PC-9 (cell line): ENCODE measurements at regions not wholly inside any gene's neighbourhood (a gene's known extent, or its start where the extent isn't known, plus 50 kb on each side); places are given as distances from the start of the nearest gene placed in this dataset.

Experiments used
- BruUV-seq: library from RNA; stranded (reverse); fragments of 400-500 nt; replicated peaks from 2 replicates; lab custom pipeline; 2021; lab: Mats Ljungman, UMichigan
- CTCF ChIA-PET: fragments of 300-600 bp; sonication (Branson Sonifier 250); formaldehyde crosslinking; loops from one replicate; lab custom pipeline; 2022; ENCODE audit warnings: antibody characterized with exemption; lab: Charles Lee
- POLR2A ChIA-PET: fragments of 300-600 bp; sonication (Branson Sonifier 250); formaldehyde crosslinking; loops from one replicate; lab custom pipeline; 2022; ENCODE audit warnings: antibody characterized with exemption; ENCODE audit not compliant: unreplicated experiment; lab: Charles Lee
- DNase-seq, 2 experiments: peaks; one replicate each; pipeline versions ENCODE4 v3.0.0 to v3.0.0-alpha.2; 2015 to 2022; ENCODE audit warnings: mixed read lengths in 1 of 2
- H2AFZ ChIP-seq: fragments of 200-600 bp; sonication (generic); 2 replicates; pipeline ENCODE4 v1.8.1; 2017; ENCODE audit warnings: antibody characterized with exemption
- H3F3A ChIP-seq: fragments of 200-600 bp; sonication (generic); 2 replicates; pipeline ENCODE4 v1.8.1; 2017; ENCODE audit warnings: antibody characterized with exemption, mild to moderate bottlenecking, low read depth; ENCODE audit not compliant: insufficient read depth
- H3K27ac ChIP-seq: fragments of 200-600 bp; sonication (generic); 2 replicates; pipeline ENCODE4 v1.6.1; 2016; ENCODE audit warnings: mixed run types
- H3K27me3 ChIP-seq: fragments of 200-600 bp; sonication (generic); 2 replicates; pipeline ENCODE4 v1.6.1; 2016; ENCODE audit warnings: low read depth, mixed run types; ENCODE audit not compliant: insufficient read depth
- H3K36me3 ChIP-seq: fragments of 200-600 bp; sonication (generic); 2 replicates; pipeline ENCODE4 v1.6.1; 2016; ENCODE audit warnings: low read depth, mixed run types
- H3K4me1 ChIP-seq: fragments of 200-600 bp; sonication (generic); replicated peaks from 2 replicates; pipeline ENCODE4 v1.6.1; 2016; ENCODE audit warnings: mixed run types; ENCODE audit not compliant: insufficient read depth
- H3K4me2 ChIP-seq: fragments of 200-600 bp; sonication (generic); 2 replicates; pipeline ENCODE4 v1.6.1; 2017; ENCODE audit warnings: mixed run types
- H3K4me3 ChIP-seq: fragments of 200-600 bp; sonication (generic); 2 replicates; pipeline ENCODE4 v1.6.1; 2016; ENCODE audit warnings: mixed run types
- H3K79me2 ChIP-seq: fragments of 200-600 bp; sonication (generic); 2 replicates; pipeline ENCODE4 v1.6.1; 2017; ENCODE audit warnings: low read depth, mixed run types
- H3K9me2 ChIP-seq: fragments of 200-600 bp; sonication (generic); 2 replicates; pipeline ENCODE4 v1.8.1; 2017; ENCODE audit warnings: mild to moderate bottlenecking; ENCODE audit not compliant: insufficient read depth
- H3K9me3 ChIP-seq: fragments of 200-600 bp; sonication (generic); 2 replicates; pipeline ENCODE4 v1.8.1; 2016; ENCODE audit warnings: low read depth; ENCODE audit not compliant: insufficient read depth
- H4K20me1 ChIP-seq: fragments of 200-600 bp; sonication (generic); 2 replicates; pipeline ENCODE4 v1.8.1; 2017; ENCODE audit not compliant: insufficient read depth
- CTCF ChIP-seq: fragments of 200-600 bp; sonication (generic); conservative IDR thresholded peaks from 2 replicates; pipeline ENCODE4 v1.6.1; 2017; ENCODE audit warnings: mixed run types, antibody characterized with exemption, mild to moderate bottlenecking, moderate library complexity
- EZH2 ChIP-seq: fragments of 200-600 bp; sonication (generic); IDR thresholded peaks from 2 replicates; pipeline ENCODE4 v1.8.0; 2017; ENCODE audit warnings: antibody characterized with exemption, low read depth
- intact Hi-C: fragments of 100-400 bp; cut with micrococcal nuclease; formaldehyde crosslinking; loops from one replicate; pipeline ENCODE4 v1.10.0; 2022; ENCODE audit not compliant: unreplicated experiment

- H3K4me2 ChIP-seq, result no peak overlapping the region
- intact Hi-C loops, result no loop called here
- H3K9me2 ChIP-seq, result no peaks in the 10 kb centered on the region
- TF ChIP-seq CTCF (no peak), EZH2 (no peak)
- H3K79me2 ChIP-seq, result peaks cover 56% of the 10 kb centered on the region
- H3K4me3 ChIP-seq, result no peak overlapping the region
- H3K36me3 ChIP-seq, result no peaks in the 10 kb centered on the region
- peaks cover 55% of the 10 kb centered on the region for H3K4me1 ChIP-seq
- H3K27ac ChIP-seq, result no peak overlapping the region
- DNase-seq, result no peak
- H4K20me1 ChIP-seq, result no peaks in the 10 kb centered on the region; the same call in 1 of the 2 replicates
- no peaks in the 10 kb centered on the region for H3K27me3 ChIP-seq
- ChIA-PET CTCF (no interaction called here), POLR2A (interaction anchor here (0.7 kb wide), 1 partner anchor 13 kb away, joined by 5 read pairs; no protein-coding TSS in a partner anchor)
- H3F3A ChIP-seq, result peaks cover 17% of the 10 kb centered on the region; the same call in 1 of the 2 replicates
- no TSS peak for BruUV-seq
- no peaks in the 10 kb centered on the region for H3K9me3 ChIP-seq
- no peak overlapping the region for H2AFZ ChIP-seq
These were observed 55.4 kb upstream of the EPB41L1 start for GRCh38 chr20:36099106-36099505.

GRCh38 chr20:36101192-36101591, 53.3 kb upstream of the EPB41L1 start:
- H3K27ac ChIP-seq, result no peak overlapping the region
- H3K79me2 ChIP-seq, result peaks cover 39% of the 10 kb centered on the region
- intact Hi-C loops, result no loop called here
- H3K36me3 ChIP-seq, result no peaks in the 10 kb centered on the region
- H3K9me3 ChIP-seq, result no peaks in the 10 kb centered on the region
- TF ChIP-seq CTCF, result no peak
- no peak for TF ChIP-seq EZH2
- H3K4me3 ChIP-seq, result no peak overlapping the region
- no TSS peak for BruUV-seq
- CTCF ChIA-PET, result interaction anchor here (0.7 to 0.8 kb wide), 3 partner anchors 16 to 108 kb away, joined by 3 to 4 read pairs (median 4); no protein-coding TSS in a partner anchor
- H4K20me1 ChIP-seq, result no peaks in the 10 kb centered on the region; the same call in 1 of the 2 replicates
- H3K27me3 ChIP-seq, result no peaks in the 10 kb centered on the region
- peaks cover 49% of the 10 kb centered on the region for H3K4me1 ChIP-seq
- H3K9me2 ChIP-seq, result no peaks in the 10 kb centered on the region
- peak; percentile 43 to 81 for DNase-seq
- H2AFZ ChIP-seq, result no peak overlapping the region
- no peak overlapping the region for H3K4me2 ChIP-seq
- POLR2A ChIA-PET, result interaction anchor here (0.9 kb wide), 1 partner anchor 9 kb away, joined by 6 read pairs; no protein-coding TSS in a partner anchor
- peaks cover 17% of the 10 kb centered on the region; the same call in 1 of the 2 replicates for H3F3A ChIP-seq

- TF ChIP-seq EZH2 (no peak), CTCF (no peak)
- Histone ChIP-seq H3F3A (peaks cover 5% of the 10 kb centered on the region; the same call in 1 of the 2 replicates), H3K4me3 (no peak overlapping the region), H3K9me2 (no peaks in the 10 kb centered on the region), H4K20me1 (no peaks in the 10 kb centered on the region; the same call in 1 of the 2 replicates), H3K27ac (no peak overlapping the region), H3K36me3 (no peaks in the 10 kb centered on the region), H3K9me3 (no peaks in the 10 kb centered on the region), H3K4me2 (no peak overlapping the region), H2AFZ (no peak overlapping the region), H3K27me3 (no peaks in the 10 kb centered on the region), H3K79me2 (peaks cover 28% of the 10 kb centered on the region), H3K4me1 (peaks cover 38% of the 10 kb centered on the region)
- ChIA-PET CTCF (interaction anchor here (0.7 to 0.9 kb wide), 2 partner anchors 9 to 36 kb away, joined by 3 read pairs; no protein-coding TSS in a partner anchor), POLR2A (interaction anchor here (0.5 to 0.7 kb wide), 4 partner anchors 10 to 108 kb away, joined by 3 to 4 read pairs (median 4); no protein-coding TSS in a partner anchor)
- no TSS peak for BruUV-seq
- no peak for DNase-seq
- intact Hi-C loops, result no loop called here
These were observed 52.2 kb upstream of the EPB41L1 start for GRCh38 chr20:36102306-36102705.
